GM21390 (cell line): ENCODE measurements at regions not wholly inside any gene's neighbourhood (a gene's known extent, or its start where the extent isn't known, plus 50 kb on each side); places are given as distances from the start of the nearest gene placed in this dataset.

Experiments used
- ATAC-seq: cut with Tn5 transposase; IDR thresholded peaks from one replicate; pipeline ENCODE4 v1.9.1; 2021; ENCODE audit not compliant: unreplicated experiment

GRCh38 chr7:85464042-85464651 lies 277.3 kb upstream of the SEMA3D start:
- no peak for ATAC-seq

DNA sequence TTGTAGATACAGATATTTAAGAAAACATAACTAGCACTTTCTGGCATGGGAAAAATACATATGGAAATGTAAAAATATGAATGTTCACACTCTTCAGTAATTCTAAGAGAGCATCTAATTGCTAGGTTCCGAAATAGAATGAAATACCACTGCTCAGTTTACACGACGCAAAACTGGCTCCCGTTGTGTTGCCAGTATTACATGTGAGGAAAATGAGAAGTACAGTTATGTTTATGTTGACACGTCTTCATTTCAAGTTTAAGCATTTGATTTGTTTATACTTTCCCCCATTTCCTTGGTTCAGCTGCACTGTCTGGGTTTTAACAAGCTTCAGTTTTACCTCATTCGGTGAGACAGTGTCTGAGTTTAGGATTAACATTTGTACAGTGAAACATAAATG lies 275.8 kb upstream of the SEMA3D start:
- no peak for ATAC-seq

DNA sequence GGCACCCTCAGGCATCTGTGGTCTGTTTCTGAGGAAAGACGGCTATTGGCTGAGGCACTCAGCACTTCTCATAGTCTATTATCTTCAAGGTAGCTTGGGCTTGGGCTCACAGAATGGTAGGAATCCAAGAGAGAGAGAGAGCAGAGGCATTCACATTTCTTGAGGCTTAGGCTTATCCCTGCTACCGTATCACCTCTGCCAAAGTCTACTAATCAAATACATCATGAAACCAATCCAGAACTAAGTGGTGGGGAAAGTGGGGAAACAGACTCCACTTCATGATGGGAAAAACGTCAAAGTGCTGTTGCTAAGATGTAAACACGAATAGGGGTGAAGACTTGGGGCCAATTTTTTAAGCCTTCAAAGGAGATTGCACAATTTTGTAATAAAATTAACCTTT lies 271.1 kb upstream of the SEMA3D start:
- ATAC-seq, result no peak

DNA sequence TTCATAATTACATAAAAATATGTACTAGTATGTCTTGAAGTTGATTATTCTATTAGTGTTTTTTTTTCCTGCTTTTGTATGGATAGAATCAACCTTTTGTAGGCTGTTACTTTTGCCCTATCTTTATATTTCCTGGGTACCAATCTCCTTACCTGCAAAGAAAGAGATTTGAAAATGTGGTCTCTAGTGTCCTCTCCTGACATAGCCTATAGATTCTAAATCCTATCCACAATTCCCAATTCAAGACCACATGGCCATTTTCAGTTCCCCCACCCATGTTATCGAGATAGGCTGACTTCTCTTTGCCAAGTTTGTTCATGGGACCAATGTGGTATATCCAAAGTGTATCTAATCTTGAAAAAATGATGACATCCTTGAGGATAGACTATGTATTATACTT lies 269.4 kb upstream of the SEMA3D start:
- no peak for ATAC-seq

GRCh38 chr7:85454904-85455303 lies 268.0 kb upstream of the SEMA3D start:
- no peak for ATAC-seq

DNA sequence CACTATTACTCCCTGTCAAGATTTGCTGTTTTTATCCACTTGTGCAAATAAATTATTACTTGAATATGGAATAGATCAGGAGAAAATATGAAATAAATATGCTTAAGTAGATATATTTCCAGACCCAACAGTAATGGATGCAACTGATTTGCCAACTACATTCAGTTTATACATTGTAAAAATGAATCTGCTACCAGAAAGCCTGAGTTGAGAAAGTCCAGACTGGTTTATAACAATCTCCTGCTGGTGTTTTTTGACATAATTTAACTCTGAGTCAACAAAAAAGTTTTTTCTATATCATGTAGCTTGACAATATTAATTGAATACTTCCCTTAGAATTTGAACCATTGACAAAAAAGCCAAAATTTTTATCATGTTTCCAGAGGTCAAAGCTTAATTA lies 265.8 kb upstream of the SEMA3D start:
- no peak for ATAC-seq

DNA sequence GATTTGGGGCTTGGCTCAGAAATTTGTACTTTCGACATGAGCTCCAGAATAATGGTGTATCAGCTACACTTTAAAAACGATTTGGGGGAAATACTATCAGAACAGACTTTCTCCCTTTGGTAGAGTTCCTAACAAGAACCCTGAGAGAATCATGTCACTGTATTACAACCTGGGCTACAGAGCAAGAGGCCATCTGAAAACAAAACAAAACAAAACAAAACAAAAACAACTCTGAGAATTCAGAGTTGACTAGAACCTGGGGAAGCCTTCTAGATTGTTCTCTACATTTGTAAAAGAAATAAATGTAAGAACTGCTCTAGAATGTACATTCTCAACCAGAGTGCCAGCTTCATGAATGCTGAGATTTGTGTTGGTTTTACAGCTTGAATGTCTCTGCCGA lies 262.6 kb upstream of the SEMA3D start:
- ATAC-seq, result no peak

DNA sequence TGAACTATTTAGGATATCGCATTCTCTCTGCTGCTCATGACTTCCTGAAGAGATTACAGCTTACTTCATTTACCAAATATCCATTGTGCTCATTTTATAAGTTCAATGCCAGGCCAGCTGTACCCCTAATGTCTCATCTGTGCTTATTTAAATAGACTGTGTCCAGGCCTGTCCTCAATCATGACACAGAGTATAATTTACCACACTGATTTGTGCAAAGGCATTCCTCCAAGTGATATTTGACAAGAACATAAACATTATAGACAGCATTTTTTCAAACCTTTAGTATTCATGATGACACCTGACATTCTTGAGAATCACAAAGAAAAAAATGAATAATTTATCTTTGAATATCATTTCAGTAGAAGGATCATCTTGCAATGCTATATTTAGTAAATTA lies 260.1 kb upstream of the SEMA3D start:
- ATAC-seq, result no peak

DNA sequence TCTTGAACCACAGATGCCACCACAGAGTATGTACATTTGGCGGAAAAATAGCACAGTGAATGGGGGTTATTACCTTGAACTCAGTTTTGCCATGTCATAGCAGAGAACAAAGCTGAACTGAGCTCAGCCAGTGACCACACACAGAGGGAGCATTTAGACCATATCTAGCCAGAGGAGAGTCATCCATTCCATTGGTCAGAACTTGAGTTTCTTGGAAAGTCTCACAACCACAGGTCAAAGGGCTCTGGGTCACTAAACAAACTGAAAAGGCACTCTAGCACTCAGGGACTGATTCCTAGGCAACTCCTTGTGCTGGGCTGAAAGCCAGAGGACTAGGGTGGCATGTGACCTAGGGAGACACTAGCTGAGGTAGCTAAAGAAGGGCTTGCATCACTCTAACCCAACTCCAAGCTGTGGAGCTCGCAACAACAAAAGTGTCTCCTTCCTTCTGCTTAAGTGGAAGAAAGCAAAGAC lies 239.7 kb upstream of the SEMA3D start:
- no peak for ATAC-seq

GRCh38 chr7:85424298-85424697 lies 237.4 kb upstream of the SEMA3D start:
- no peak for ATAC-seq

GRCh38 chr7:85423209-85423895 lies 236.5 kb upstream of the SEMA3D start:
- ATAC-seq, result no peak

DNA sequence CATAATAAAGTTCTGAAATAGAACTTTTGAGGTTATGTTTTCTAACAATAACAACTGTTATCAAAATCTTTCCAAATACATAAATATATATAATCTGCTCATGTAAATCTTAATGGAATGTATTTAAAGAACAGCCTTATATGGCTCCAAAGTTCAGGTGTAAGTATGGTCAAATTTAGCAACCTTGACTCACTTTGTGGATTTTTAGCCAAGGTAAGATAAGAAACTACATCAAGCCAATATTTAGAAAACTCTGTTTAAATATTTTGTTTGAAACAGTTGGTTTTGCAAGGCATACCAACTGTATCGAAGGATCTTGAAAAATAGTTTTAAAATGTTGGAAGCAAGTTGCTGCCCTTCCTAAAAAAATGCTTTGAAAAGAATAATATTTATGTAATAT lies 228.9 kb upstream of the SEMA3D start:
- no peak for ATAC-seq

- ATAC-seq, result no peak
Measured at GRCh38 chr7:85413718-85414117, 226.9 kb upstream of the SEMA3D start.

DNA sequence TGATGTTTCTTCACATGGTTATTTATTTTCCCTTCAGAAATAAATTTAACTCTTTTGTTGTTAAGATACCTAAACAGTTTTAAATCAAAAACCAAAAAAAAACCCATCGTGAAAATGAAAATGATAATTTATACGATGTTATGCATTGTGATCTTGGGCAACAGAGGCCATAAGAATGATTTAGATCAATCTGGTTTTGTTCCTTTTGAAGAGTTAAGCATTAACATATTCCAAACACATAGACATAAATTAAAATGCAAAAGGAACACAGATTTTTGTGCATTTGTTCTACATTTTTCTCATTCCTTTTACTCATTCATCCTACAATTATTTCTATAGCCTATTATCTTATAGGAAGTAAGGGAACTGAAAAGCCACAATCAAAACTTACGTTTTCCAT lies 226.1 kb upstream of the SEMA3D start:
- no peak for ATAC-seq

DNA sequence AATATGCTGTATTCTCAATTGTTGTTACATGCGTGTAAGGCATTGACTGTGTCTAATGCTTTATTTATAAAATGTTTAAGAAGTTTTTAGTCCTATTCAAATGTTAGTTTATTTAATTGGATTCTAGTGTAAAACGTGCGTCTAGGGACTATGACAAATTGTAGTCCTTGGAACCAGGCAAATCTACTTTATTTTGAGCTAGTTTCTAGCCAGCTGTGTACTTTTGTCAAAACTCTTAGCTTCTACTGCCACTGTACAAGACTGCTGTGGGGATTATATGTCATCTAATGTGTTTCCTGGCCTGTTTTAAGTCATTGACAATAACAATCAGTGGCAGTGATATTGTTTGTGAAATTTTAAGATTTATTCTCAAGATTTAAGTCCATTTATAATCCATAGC lies 220.5 kb upstream of the SEMA3D start:
- ATAC-seq, result no peak

- ATAC-seq, result no peak
Measured at GRCh38 chr7:85405016-85405902, 218.4 kb upstream of the SEMA3D start.

DNA sequence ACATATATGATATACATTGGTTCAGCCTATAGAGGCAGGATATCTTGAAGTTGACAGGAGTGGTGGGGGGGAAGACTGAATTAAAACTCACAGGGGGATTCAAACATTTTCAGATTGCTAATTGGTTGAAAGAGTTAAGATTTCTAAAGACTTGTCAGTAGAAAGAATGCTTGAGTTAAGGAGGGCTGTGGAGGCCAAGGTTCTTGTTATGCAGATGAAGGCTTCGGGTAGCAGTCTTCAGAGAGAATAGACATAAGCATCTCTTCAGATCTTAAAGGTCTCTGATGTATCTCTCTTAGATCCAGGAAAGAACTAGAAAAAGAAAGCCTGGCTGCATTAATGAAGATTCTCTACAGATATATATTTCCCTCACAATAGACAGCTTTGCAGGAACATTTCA lies 209.8 kb upstream of the SEMA3D start:
- no peak for ATAC-seq

DNA sequence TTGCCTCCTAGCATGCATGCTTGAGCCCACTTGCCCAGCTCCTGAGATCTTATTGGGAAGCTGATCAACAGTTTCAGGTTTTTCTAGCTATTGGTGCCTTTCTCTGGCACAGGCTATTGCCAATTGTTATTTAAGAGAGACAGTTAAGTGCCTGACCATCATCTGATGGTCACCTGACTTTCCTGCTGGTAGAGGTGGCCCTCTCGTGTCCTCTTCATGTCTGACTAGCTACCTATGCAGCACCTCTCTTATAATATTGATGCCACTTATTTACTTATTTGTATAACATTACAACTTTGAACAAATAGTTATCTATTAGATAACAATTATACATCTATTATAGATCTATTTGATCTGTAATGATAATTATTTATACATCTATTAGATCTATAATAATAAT lies 205.9 kb upstream of the SEMA3D start:
- no peak for ATAC-seq

- no peak for ATAC-seq
Measured at GRCh38 chr7:85392326-85392725, 205.5 kb upstream of the SEMA3D start.

- ATAC-seq, result no peak
Measured at GRCh38 chr7:85386460-85386859, 199.6 kb upstream of the SEMA3D start.

DNA sequence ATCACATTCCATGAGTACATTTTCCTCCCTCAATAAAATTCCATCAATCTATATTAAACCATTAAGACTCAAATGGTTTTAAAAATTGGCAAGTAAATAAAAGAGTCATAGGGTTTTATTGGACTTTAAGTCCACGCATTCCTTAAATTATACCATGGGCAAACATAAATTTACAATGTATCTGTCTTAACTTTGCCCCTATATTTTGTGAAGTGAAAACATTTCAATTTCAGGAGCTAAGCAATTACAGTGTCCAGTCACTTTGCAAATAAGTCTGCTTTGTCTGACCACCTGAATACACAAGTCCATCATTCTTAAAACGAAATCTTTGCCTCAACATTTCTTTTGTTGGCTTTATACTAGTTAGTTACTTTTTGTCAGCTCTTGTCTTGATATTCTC lies 197.5 kb upstream of the SEMA3D start:
- no peak for ATAC-seq

DNA sequence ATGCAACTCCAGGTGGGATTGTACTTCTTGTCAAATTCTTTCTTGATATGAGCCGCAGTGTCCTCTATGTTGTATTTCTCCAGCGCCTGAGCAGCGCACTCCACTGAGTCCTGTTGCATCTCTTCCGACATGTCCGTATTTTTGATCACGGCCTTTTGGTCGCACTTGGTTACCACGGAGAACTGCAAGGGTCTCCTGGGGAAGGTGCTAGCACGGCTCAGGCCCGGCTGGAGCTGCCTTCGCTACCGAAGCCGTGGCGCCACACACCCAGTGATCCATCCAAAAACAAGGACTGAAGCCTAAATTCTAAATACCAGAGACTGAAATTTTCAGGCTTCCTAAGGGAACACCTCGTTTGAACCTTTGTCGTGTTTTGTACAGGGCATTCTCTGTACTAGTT lies 194.4 kb upstream of the SEMA3D start:
- no peak for ATAC-seq
